Raji (cell line): ENCODE measurements at regions not wholly inside any gene's neighbourhood (a gene's known extent, or its start where the extent isn't known, plus 50 kb on each side); places are given as distances from the start of the nearest gene placed in this dataset.

ENCODE experiments used
- POLR2A ChIP-seq: IDR thresholded peaks from 2 replicates; pipeline ENCODE4 v1.6.1; 2011; ENCODE audit warnings: low read depth, low read length, control low read depth; ENCODE audit not compliant: insufficient read depth

- no peak for TF ChIP-seq POLR2A
Measured at GRCh38 chr3:106717178-106717780, 660.0 kb upstream of the CCDC54 start.

- no peak for TF ChIP-seq POLR2A
Measured at GRCh38 chr3:106719077-106719476, 658.2 kb upstream of the CCDC54 start.

GRCh38 chr3:106719583-106719982 lies 657.7 kb upstream of the CCDC54 start:
- TF ChIP-seq POLR2A = no peak

GRCh38 chr3:106720510-106720909 lies 656.7 kb upstream of the CCDC54 start:
- no peak for TF ChIP-seq POLR2A

GRCh38 chr3:106725566-106725965 lies 651.7 kb upstream of the CCDC54 start:
- no peak for TF ChIP-seq POLR2A

GRCh38 chr3:106728315-106729098 lies 648.7 kb upstream of the CCDC54 start:
- no peak for TF ChIP-seq POLR2A

- TF ChIP-seq POLR2A = no peak
Measured at GRCh38 chr3:106729481-106729880, 647.8 kb upstream of the CCDC54 start.

- TF ChIP-seq POLR2A = no peak
Measured at GRCh38 chr3:106731230-106731629, 646.0 kb upstream of the CCDC54 start.

GRCh38 chr3:106734712-106735111 lies 642.5 kb upstream of the CCDC54 start:
- no peak for TF ChIP-seq POLR2A

GRCh38 chr3:106737265-106737664 lies 640.0 kb upstream of the CCDC54 start:
- no peak for TF ChIP-seq POLR2A

- TF ChIP-seq POLR2A = no peak
Measured at GRCh38 chr3:106740116-106740515, 637.1 kb upstream of the CCDC54 start.

GRCh38 chr3:106745344-106746168 lies 631.7 kb upstream of the CCDC54 start:
- no peak for TF ChIP-seq POLR2A

GRCh38 chr3:106746286-106746685 lies 631.0 kb upstream of the CCDC54 start:
- no peak for TF ChIP-seq POLR2A

- TF ChIP-seq POLR2A = no peak
Measured at GRCh38 chr3:106748472-106749262, 628.6 kb upstream of the CCDC54 start.

- TF ChIP-seq POLR2A = no peak
Measured at GRCh38 chr3:106750092-106750491, 627.1 kb upstream of the CCDC54 start.
